K562 (cell line): ENCODE measurements at regions not wholly inside any gene's neighbourhood (a gene's known extent, or its start where the extent isn't known, plus 50 kb on each side); places are given as distances from the start of the nearest gene placed in this dataset.

ENCODE experiments used
- BRD4 ChIP-seq: fragments of 200-600 bp; sonication (generic); IDR thresholded peaks from 2 replicates; pipeline ENCODE4 v1.6.1; 2017; ENCODE audit warnings: inconsistent platforms
- BRF1 ChIP-seq: IDR thresholded peaks from 3 replicates; pipeline ENCODE4 v1.6.1; 2011; ENCODE audit warnings: borderline replicate concordance, mild to moderate bottlenecking; ENCODE audit not compliant: insufficient read length; ENCODE audit errors: extremely low read depth
- CTCF ChIP-seq, 3 experiments: IDR thresholded peaks in 2 of 3; conservative IDR thresholded peaks in 1 of 3; 2 replicates each; pipeline ENCODE4 v1.5.1; 2011 to 2012; ENCODE audit warnings: low read length in 3 of 3, mild to moderate bottlenecking in 3 of 3, control low read depth in 2 of 3, improper control_type of control experiment in 1 of 3, inconsistent platforms in 1 of 3, low read depth in 1 of 3, mixed read lengths in 1 of 3, moderate library complexity in 1 of 3; ENCODE audit not compliant: insufficient read depth in 2 of 3
- EGR1 ChIP-seq: fragments of 450-650 bp; conservative IDR thresholded peaks from 2 replicates; pipeline ENCODE4 v1.6.1; 2017; ENCODE audit warnings: mild to moderate bottlenecking
- FOXK1 ChIP-seq: sonication (generic); formaldehyde crosslinking; IDR thresholded peaks from 2 replicates; pipeline ENCODE4 v1.8.0; 2022; ENCODE audit warnings: missing genetic modification reagents, mild to moderate bottlenecking, borderline replicate concordance
- PRPF4 ChIP-seq: fragments of 200-400 bp; formaldehyde crosslinking; IDR thresholded peaks from one replicate; pipeline ENCODE4 v1.6.1; 2017; ENCODE audit warnings: low read length, low read depth, mild to moderate bottlenecking; ENCODE audit not compliant: insufficient read depth, poor library complexity, severe bottlenecking
- RCOR1 ChIP-seq, 2 experiments: IDR thresholded peaks; 2 replicates each; pipeline ENCODE4 v1.6.1; 2012; ENCODE audit warnings: low read depth in 2 of 2, low read length in 2 of 2, borderline replicate concordance in 1 of 2, improper control_type of control experiment in 1 of 2
- TARDBP ChIP-seq: fragments of 450-650 bp; IDR thresholded peaks from 2 replicates; pipeline ENCODE4 v1.6.1; 2016
- TBL1XR1 ChIP-seq, 2 experiments: IDR thresholded peaks; 2 replicates each; pipeline ENCODE4 v1.6.1; 2012; ENCODE audit warnings: improper control_type of control experiment in 2 of 2, low read length in 2 of 2, mild to moderate bottlenecking in 1 of 2
- XRCC5 ChIP-seq: fragments of 200-400 bp; formaldehyde crosslinking; IDR thresholded peaks from 2 replicates; pipeline ENCODE4 v1.6.1; 2017; ENCODE audit warnings: low read depth, mild to moderate bottlenecking, low read length
- ZBTB43 ChIP-seq: sonication (generic); formaldehyde crosslinking; IDR thresholded peaks from 2 replicates; pipeline ENCODE4 v1.8.0; 2023; ENCODE audit warnings: mild to moderate bottlenecking, missing genetic modification reagents
- ZBTB5 ChIP-seq: fragments of 450-650 bp; IDR thresholded peaks from 2 replicates; pipeline ENCODE4 v1.6.1; 2017; ENCODE audit warnings: antibody characterized with exemption
- ZNF316 ChIP-seq: fragments of 450-650 bp; IDR thresholded peaks from 2 replicates; pipeline ENCODE4 v1.6.1; 2016
- TF ChIP-seq, protein P1 (sequence below): sonication (generic); formaldehyde crosslinking; IDR thresholded peaks from 2 replicates; pipeline ENCODE4 v1.9.0; 2022; ENCODE audit warnings: mild to moderate bottlenecking, missing genetic modification reagents

DNA sequence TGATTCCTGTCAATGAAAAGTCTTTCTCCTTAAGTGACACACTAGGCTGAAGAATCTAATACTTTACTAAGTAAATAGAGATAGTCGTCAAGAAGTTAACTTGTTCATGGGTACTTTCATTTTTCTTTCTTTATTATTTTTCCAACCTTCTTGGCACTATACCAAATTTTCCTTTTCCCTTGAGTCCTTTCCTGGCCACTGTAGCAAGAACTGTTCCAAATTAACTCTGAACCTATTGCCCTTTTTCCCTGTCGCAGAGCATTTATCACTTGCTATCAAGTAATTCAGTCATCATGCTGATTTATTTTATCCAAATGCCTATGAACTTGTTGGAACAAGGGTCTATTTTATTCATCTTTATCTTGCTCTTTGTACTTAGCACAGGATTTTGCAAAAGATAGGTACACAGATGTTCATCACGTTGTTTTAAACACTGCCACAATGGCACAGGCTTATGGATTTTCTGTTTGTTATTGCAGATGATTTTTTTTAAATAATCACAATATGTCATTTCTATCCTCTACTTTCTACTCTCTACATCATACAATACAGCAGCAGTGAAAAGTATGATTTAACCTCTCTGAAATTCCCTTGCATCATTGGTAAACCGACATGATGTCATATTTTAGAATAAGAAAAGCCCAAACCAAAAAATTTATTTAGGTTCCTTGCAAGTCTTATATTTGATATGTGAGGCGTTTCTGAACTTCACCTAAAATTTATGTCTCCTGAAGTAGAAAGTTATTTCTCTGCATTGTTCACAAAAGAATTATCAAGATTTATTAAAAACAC, 2352.3 kb downstream of the PCDH7 start:
- no peak for TF ChIP-seq FOXK1 (CRISPR knock-in tag)
- TF ChIP-seq BRD4: no peak
- TF ChIP-seq EGR1: no peak
- TF ChIP-seq CTCF (IDR thresholded peaks at IDR 0.05 in 2 of 3, conservative IDR thresholded peaks at IDR 0.05 in 1 of 3; ENCODE audit: insufficient read depth in 2 of 3, low read depth in 1 of 3, low read length in 3 of 3): no peak
- TF ChIP-seq ZBTB43: no peak
- TF ChIP-seq ZNF316: no peak
- no peak for TF ChIP-seq TARDBP
- TF ChIP-seq XRCC5: no peak
- TF ChIP-seq TBL1XR1 (IDR thresholded peaks at IDR 0.05; ENCODE audit: low read length in 2 of 2): no peak
- TF ChIP-seq BRF1: no peak
- TF ChIP-seq PRPF4: no peak
- no peak for TF ChIP-seq ZBTB5
- no peak for TF ChIP-seq RCOR1 (IDR thresholded peaks at IDR 0.05; ENCODE audit: borderline replicate concordance in 1 of 2, low read depth in 2 of 2, low read length in 2 of 2)
- TF ChIP-seq, protein P1, sequence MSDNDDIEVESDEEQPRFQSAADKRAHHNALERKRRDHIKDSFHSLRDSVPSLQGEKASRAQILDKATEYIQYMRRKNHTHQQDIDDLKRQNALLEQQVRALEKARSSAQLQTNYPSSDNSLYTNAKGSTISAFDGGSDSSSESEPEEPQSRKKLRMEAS (CRISPR knock-in tag): no peak
